Dedifferentiated amniotic fluid mesenchymal stem cell (primary cell): ENCODE measurements at regions not wholly inside any gene's neighbourhood (a gene's known extent, or its start where the extent isn't known, plus 50 kb on each side); places are given as distances from the start of the nearest gene placed in this dataset.
A peak's percentile ranks its signal among the peaks of the same experiment; 100 is the strongest.

Experiments
- DNase-seq: peaks from one replicate; pipeline ENCODE4 v3.0.0-alpha.2; 2016; ENCODE audit errors: extremely low spot score

- DNase-seq, result no peak
These were observed 386.4 kb upstream of the TNRC6C start for GRCh38 chr17:77572065-77572601.

GRCh38 chr17:77572851-77573250 lies 385.7 kb upstream of the TNRC6C start:
- no peak for DNase-seq

GRCh38 chr17:77577491-77577890 lies 381.0 kb upstream of the TNRC6C start:
- DNase-seq, result no peak

GRCh38 chr17:77579131-77579530 lies 379.4 kb upstream of the TNRC6C start:
- no peak for DNase-seq

- DNase-seq, result no peak
These were observed 378.8 kb upstream of the TNRC6C start for GRCh38 chr17:77579682-77580081.

- DNase-seq, result no peak
These were observed 377.8 kb upstream of the TNRC6C start for GRCh38 chr17:77580531-77581270.

GRCh38 chr17:77581480-77581879 lies 377.0 kb upstream of the TNRC6C start:
- peak; percentile 36 for DNase-seq

GRCh38 chr17:77585142-77585860 lies 373.2 kb upstream of the TNRC6C start:
- DNase-seq, result no peak

GRCh38 chr17:77590951-77591735 lies 367.4 kb upstream of the TNRC6C start:
- no peak for DNase-seq

GRCh38 chr17:77592106-77592865 lies 366.2 kb upstream of the TNRC6C start:
- no peak for DNase-seq

- no peak for DNase-seq
These were observed 365.4 kb upstream of the TNRC6C start for GRCh38 chr17:77593081-77593480.

GRCh38 chr17:77594416-77595209 lies 363.9 kb upstream of the TNRC6C start:
- DNase-seq, result no peak

GRCh38 chr17:77596491-77597417 lies 361.7 kb upstream of the TNRC6C start:
- no peak for DNase-seq

- DNase-seq, result no peak
These were observed 360.9 kb upstream of the TNRC6C start for GRCh38 chr17:77597418-77598240.

- no peak for DNase-seq
These were observed 360.3 kb upstream of the TNRC6C start for GRCh38 chr17:77598241-77598620.

GRCh38 chr17:77599699-77600098 lies 358.8 kb upstream of the TNRC6C start:
- no peak for DNase-seq

GRCh38 chr17:77600346-77600745 lies 358.2 kb upstream of the TNRC6C start:
- DNase-seq, result no peak

GRCh38 chr17:77601054-77601979 lies 357.2 kb upstream of the TNRC6C start:
- no peak for DNase-seq
